GM19467 (cell line): ENCODE measurements at regions not wholly inside any gene's neighbourhood (a gene's known extent, or its start where the extent isn't known, plus 50 kb on each side); places are given as distances from the start of the nearest gene placed in this dataset.

Experiments used
- ATAC-seq: cut with Tn5 transposase; IDR thresholded peaks from one replicate; pipeline ENCODE4 v1.9.1; 2021; ENCODE audit warnings: mild to moderate bottlenecking, moderate library complexity; ENCODE audit not compliant: unreplicated experiment

DNA sequence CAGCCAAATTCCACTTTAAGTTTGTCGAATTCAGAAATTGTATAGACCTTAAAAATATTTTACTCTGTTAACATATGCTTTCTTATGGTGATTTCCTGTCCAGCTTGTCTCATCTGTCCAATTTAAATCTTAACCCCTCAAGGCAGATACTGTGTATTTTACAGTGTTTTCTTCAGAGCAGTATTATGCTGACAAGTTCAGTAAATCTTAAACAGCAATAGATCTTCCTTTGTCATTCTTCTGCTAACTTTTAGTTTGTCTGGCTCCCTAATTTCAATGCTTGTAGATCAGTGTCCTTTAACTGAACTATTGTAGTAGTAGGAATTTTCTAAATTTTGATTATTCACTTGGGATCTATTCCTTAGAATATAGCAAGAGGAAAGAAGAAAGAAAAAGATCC is 52.8 kb upstream of the MEIS1 start:
- no peak for ATAC-seq

DNA sequence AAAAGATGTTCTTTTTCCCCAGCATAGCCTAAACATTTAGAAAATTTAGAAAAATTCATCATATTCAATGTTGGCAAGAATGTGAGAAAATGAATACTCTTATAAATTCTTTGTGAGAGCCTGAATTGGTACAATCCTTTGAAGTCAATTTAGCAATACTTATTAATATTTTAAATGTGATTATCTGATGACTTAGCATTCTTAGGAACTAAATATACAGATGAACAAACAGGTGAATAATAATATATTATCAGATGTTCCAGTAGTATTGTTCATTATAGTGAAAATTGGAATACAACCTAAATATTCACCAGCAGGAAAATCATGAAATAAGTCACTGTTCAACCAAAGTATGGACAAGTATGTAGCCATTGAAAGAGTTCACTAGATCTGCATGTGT is 55.5 kb upstream of the MEIS1 start:
- ATAC-seq, result no peak

DNA sequence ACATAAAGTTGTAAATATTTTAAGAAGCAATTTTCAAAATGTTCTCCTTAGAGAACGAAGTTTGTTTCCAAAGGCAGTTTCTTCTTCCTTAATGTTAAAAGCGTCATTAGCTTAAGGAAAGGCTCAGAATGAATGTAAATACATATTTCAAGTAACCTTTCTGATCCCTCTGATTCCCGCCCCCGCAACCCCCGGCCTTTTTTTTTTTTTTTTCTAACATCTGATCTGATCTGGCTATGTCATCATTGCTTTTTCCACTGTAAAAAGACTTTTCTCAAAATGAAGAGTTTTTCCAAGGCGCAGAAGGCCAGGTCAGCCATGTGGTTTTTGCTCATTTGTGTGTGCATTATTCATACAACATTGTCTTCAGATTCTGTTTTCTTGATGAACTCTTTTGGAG is 57.1 kb upstream of the MEIS1 start:
- no peak for ATAC-seq

DNA sequence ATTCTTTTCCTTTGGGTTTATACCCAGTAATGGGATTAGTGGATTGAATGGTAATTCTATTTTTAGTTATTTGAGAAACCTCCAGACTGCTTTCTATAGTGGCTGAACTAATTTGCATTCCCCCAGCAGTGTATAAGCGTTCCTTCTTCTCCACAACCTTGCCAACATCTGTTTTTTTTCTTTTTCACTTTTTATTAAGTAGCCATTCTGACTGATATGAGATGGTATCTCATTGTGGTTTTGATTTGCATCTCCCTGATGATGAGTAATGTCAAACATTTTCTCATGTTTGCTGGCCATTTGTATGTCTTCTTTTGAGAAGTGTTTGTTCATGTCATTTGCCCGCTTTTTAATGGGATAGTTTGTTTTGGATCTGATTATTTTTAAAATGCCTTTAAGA is 64.1 kb upstream of the MEIS1 start:
- no peak for ATAC-seq

DNA sequence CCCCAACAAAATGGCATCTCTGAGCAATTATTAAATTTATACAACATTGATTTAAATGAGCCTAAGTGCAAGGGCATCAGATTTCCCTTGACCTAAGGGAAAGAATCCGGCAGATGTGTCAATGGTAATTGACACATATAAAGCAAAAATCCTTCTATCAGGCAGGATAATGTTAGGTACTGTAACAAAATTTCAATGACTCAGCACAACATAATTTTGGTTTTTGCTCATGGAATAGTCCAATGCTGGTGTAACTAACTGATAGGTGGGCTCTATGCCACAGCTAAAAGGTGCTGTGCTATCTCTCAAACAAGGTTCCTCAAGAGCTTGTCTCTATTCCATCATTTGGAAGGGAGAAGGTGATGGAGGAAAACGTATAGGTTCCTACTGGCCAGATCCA is 68.3 kb upstream of the MEIS1 start:
- no peak for ATAC-seq

DNA sequence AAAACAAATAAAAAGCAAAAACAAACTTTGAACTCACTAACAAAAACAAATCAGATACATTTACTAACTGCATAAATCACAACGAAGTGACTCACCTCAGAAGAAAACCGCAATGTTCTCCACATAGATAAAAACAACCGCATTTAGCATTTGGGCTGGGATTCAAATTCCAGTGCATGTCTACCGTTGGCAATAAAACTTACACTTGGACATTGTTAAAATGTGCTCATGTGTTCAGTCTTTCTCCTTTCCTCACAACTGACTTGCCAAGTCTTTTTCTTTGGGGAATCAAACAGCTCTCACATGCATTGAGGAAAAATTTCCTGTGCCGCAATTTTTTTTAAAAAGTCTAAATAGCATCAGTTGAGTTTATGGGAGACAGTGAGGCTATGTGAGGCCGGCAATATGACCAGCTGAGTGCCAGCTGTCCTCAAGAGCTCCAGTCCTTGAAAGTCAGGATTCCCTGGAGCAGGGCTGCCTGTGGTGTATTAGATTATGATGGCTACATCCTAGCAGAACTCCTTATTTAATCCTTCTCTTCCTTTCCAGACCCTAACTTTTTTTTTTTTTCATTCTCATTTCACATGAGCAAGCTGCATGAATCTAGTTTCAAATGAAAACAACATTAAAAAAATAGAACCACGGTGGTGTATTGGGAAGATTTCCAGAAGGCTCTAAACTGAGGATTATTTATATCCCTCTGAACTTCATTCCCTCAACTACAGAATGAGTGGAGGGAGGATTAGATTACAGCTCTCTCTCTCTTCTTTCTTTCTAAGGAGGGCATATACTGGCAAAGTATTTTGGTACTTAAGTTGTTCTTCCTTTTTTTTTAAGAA is 70.2 kb upstream of the MEIS1 start:
- ATAC-seq, result no peak

DNA sequence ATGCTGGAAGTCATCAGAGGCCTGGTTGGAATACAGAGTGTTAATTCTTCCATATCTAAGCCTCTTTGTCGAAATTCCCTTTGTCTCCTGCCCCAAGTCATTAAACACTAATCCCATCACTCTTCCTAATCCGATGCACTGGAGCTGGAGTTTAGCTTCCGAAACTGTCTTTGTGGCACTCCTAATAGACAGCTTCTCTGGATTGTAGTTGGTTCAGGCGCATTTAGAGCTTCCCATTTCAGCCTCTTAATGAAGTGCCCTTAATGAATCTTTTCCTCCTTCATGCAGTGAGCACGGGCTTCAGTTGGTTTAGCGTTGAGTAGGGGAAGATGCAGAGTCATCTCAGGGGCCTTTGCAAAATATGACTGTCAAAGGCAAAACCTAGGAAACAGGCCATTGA is 72.2 kb upstream of the MEIS1 start:
- no peak for ATAC-seq

DNA sequence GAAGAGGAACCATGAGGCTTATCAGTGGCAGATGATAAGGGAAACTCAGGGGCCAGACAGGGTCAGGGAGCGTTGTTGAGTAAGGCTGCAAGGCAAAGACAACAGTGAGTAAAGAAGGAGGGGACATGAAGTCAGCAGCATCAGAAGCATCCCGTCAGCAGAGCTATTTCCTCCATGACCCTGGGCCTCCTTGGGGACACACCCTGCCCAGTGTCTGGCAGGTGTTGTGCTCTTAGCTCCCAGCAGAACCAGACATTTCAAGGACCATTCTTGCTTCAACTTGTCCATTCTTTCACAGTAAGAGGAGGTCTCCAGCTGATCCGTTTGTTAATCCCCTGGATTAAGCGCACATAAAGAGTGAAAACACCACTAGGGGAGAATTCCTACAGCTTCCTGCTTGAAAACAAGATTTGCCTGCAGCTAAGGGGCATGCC is 88.7 kb upstream of the MEIS1 start:
- no peak for ATAC-seq

DNA sequence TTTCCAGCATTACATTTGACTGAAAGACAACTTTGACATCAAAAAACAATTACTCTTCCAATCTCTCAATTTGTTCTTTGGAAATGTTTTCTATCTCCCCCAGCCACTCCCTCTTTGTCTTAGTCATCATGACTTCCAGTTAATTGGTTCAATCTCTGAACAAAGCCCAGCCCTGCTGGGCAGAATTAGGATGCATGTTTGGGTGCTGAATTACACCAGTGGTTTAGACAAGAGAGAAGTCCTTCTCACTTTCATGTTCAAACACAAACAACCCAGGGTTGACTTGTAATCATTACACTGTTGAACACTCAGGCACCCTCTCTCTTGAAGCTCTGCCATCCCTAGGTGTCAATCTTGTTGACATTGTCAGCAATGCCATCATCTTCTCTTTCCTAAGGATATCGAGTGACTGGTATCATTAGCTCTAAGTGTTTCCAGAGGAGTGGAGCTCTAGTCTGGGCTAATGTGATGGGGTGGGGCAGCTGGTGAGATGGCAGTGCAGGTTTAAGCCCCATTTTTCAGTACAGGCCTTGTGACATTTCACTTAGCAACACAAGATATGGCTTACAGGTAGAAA is 90.8 kb upstream of the MEIS1 start:
- ATAC-seq, result no peak

DNA sequence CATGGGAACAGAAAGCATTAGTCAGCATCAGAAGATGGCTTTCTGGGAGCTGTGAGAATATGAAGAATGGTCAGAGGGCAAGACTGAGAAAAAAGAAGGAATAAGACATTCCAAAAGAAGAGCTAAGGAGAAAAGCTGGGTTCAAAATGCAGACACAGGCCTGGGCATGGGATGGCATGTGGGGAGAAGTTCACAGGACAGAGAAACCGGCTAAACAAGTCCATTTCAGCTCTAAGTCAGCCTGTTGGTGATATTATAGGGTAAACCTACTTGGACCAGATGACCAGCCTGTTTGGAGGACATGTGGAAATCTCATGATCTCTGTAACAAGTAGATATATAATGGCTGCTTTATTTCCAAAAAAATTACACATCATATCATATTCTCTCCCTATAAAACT is 91.7 kb upstream of the MEIS1 start:
- ATAC-seq, result no peak

DNA sequence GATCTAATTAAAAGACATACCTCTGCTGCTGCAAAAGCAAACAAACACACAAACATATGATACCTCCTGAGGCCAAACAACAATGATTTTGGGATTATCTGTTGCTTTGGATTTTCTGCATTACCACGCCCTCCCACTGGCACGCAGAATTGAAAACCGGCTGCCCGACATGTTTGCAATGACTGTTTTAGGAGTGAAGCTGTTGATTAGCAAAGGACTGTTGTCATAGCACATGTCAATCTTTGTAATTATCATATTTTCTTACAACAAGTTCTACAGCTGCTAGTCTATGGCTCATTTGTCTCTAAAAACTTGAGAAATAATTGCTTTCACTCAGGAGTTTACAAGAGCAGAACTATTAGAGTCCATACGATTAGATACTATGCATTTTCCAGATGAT is 94.4 kb upstream of the MEIS1 start:
- ATAC-seq, result no peak

DNA sequence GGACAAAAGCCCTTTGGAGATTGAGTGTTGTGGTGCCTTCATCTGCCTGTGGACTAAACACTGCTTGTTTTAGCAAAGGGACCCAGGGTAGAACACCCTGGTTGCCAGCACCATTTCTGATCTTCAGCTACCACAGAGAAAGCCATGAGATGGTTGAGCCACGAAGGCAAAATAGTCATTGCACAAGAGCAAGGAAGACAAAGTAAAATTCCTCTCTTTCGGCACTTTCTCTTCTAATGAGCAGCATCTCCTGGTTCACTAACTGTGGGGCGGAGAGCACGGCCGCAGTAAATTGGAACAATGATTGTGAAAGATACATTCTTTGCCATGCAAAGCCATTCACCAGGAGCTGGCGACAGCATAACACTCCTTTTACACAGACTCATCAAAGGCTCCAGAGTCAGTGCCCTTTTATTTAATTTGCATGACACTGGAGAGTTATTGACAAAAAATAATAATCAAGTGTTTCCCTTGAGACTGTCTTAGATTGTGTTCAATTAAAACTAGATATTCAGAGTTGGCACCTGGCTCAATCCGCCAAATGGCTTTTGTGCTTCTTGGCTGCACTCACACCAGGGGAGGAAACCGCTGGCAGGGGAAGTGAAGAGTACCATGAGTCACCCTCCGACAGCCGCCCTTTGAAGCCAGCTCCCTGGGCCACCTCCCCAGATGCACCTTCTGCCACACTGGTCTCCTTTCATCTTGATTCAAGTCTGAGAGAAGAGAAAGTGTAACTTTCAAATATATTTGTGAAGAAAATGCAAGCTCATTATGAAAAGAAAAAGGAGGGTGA is 100.5 kb upstream of the MEIS1 start:
- no peak for ATAC-seq

DNA sequence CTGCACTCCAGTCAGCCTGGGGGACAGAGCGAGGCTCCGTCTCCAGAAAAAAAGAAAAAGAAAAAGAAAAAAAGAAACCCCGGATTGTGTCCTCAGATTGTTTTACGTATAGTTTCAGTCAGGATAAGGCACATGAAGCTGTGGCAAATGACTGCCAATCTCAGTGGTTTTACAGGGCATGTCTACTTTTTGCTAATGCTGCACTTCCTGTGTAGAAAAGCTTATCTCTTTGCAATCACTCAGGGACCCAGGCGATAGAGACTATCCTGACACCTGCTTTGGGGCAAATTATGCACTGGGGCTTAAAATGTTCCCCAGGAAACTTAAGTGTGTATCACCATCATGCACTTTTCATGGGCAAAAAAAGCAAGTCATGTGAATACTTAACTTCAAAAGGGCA is 103.7 kb upstream of the MEIS1 start:
- ATAC-seq, result no peak

DNA sequence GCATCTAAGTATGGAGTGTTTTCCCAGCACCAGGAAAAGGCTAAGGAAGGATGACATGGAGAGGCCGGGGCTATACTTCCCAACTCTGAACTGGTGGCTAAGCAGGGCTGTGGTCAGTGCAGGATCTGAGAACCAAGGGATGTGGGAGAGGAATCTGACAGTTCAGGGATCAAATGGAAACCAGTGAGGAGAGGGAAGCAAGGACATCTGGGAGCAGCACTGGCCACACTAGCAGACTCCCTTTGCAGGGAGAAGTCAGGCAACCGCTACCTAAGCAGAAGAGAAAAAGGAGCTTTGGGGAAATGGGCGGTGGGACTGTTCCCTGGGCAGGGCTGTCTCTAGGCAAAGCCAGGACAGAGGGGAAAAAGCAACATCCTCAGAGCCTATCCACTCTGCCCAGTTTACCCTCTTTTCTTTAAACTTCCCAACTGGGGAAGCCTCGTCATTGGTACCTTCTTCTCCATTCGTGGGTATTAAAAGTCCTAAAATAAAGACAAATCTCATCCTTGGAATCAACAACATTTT is 105.8 kb upstream of the MEIS1 start:
- ATAC-seq, result no peak

DNA sequence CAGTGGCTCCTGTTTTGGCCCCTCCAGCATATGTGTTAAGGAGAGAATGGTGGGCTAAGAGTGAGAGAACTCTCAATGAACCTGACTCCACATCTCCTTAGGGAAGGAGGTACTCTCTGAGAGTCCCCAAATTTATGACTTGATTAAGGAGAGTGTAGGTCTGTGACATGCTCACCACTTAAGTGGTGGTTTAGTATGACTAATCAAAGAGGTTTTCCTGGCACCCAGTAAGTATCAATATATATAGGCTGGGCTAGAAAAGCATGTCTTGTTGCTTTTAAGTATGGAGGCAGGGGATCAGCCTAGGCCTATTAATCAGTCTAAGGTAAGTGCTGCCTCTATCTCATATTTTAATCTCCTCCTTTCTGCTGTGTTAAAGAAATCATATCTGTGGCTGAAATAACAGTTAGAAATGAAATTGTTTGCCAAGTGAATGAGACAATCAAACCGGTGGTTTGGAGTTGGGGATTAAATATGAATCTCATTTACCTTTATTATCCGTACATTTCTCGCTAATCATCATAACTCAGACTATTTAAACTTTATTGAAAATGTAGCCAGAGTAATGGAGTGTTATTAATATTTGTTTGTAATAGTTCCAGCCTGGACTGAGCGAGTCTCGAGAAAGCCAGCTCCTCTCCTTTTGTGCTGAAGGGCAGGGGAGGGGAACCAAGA is 107.7 kb upstream of the MEIS1 start:
- ATAC-seq, result no peak

DNA sequence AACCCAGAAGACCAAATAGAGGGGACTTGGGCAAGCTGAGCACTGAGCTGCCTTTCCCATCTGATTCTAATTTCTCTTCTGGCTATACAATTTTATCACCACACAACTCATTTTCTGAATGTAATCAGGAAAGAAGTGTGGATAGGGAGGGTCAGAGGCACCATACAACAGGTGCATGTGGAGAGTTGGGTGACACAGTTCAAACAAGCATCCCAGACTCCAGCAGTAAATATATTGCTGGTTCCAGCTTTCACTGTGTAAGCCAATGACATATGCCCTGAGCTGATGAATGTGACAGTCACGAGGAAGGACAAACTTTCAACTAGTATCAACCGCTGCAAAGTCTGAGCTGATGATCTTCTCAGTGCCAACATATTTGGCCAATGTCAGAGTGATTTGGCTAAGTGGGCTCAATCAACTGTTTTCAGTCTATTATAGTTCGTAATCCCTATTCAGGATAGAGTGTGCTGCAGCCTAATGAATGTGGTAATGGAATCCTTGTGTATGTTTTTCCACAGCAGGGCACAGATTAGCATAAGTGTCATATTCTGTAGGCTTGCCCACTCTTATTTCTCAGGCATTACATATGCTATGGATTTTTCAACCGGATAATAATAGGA is 109.9 kb upstream of the MEIS1 start:
- no peak for ATAC-seq

DNA sequence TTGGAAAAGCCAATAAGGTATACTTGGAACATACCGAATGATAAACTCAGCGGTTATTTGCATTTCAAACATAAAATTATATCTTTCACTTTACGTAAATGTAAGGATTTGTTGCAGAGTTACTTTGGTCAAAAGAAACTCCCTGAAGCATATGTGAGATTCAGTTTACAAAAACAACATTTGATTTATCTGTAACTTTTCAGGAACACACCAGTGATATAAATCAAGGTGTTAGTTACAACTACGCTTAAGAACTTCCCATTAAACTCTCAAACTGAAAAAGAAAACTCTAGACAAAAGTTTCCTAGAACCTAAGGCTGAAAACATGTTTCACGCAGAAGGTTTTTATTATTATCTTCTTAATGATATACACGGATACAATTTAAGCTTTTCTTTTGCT is 110.6 kb upstream of the MEIS1 start:
- ATAC-seq, result no peak

DNA sequence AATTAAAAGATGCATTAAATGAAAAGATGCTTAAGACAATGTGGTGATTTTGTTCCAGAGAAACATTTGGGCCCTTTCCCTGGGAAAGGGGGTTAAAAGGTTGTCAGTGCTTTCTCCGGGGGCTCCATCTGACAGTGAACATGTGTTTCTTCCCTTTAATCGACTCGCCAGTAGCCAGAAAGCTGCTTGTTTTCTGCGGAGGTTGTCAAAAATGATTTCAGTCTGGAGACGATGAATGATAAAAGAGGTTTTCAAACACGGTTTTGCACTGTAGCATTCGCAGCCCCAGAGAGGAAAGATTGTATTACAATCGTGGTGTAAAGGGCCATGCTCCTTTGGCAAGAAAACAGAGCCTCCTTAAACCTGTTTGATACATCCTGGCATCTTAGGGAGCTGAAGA is 111.5 kb upstream of the MEIS1 start:
- ATAC-seq, result no peak

DNA sequence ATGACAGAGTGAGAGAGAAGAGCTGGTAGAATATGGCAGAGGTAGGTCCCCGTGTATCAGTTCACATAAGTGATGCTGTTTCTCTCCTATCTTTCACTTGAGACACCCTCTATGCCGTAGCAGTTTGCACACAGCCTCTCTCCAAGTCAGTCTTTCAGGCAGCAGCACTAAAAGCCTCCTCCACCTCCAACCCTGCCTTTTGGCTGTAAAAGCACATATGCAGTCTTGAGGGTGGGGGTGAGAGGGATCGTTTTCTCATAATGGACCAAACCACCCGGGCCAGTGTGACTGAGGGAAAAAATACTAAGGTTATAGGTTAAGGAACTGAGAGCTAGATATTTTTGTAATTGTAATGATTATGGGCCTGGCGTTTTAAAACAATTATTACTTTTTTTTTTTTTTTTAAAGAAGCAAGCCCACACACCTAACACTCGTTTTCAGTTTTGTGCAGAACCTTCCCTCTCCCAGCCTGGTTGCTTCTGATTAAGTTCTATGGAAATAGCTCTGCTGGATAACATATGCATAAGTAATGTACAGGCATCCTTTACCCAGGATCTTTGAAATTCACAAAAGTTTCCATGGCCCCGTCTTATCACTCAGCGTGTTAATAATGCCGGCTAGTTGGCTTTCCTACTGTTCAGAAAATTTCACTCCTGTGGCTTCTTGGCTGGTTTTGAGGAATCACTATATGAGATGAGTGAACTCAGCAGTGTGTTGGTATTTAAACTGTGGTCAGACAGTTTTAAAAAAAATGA is 112.2 kb upstream of the MEIS1 start:
- no peak for ATAC-seq

DNA sequence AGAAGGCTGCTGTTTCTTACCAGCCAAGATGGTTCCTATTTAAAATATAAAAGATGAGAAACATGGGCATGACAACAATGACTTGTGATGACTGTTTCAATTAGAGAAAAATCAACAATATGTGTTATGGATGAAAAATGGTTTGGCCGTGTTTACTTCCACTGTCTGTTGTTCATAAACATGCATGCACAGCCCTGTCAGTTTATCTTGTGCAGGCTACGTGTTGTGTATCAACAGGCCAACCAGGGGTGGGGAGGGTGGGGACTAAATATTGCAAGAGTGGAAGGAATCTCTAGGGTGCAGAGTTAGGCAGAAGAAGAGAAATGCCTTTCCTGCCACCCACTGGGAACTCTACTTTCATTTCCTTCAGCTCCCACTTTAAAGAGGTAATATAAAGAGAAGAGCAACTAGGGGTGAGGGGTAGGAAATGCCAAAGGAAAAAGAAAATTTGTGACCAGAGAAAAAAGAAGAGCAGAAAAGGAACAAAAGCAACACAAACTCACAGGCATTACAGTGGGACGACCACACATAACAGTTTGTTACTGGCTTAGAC is 116.8 kb upstream of the MEIS1 start:
- no peak for ATAC-seq
